Effector CD4-positive, alpha-beta T cell (primary cell): ENCODE measurements at regions not wholly inside any gene's neighbourhood (a gene's known extent, or its start where the extent isn't known, plus 50 kb on each side); places are given as distances from the start of the nearest gene placed in this dataset.

Source experiments
- DNase-seq: peaks from one replicate; pipeline ENCODE4 v3.0.0-alpha.2; 2020

DNA sequence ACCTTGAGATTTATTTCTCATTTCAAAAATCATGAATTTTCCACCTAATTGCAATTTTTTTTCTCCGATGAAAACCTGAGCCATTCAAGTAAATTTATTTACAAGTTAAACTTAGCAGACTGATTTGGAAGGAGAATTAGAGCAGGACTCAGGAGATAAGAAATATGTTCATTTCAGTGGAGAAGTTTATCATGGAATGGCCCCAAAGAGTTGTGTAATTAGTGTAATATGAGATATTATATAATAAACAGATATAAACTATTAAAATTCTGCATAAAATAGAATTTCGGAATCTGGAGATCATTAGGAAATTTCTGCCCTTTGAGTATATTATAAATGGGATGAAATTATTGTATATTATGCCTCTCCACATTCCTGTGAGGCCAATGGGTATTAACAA, 596.8 kb downstream of the QKI start:
- DNase-seq, result no peak

DNA sequence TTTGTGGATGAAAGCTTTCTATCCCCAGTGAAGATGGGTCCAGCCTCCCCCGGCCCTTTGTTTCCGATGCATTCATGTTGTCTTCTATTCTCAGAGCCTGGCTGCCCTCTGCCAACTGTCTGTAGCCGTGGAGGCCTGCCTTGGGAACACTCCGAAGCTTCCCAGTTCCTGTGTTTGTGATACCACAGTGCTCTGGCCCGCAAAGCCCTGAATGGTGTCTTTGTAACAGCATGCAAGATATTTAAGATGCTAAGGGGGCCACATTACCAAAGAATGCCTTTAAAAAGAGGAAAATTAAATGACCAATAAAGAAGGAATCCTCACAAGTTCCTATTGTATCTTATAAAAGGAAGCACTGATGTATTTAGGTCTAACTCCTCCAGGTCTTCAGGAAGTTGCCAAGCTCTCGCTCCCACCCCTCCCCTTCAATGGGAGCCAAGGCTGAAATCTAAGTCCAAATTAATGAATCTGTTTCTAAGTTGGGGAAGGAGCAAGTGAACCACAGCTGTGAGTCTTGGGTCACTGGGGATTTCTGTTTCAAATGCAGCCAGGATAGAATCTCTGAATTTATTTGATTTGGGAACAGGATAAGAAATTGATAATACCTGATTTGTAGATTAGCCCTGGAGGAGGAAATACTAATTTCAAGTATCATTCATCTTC, 596.1 kb downstream of the QKI start:
- no peak for DNase-seq

DNA sequence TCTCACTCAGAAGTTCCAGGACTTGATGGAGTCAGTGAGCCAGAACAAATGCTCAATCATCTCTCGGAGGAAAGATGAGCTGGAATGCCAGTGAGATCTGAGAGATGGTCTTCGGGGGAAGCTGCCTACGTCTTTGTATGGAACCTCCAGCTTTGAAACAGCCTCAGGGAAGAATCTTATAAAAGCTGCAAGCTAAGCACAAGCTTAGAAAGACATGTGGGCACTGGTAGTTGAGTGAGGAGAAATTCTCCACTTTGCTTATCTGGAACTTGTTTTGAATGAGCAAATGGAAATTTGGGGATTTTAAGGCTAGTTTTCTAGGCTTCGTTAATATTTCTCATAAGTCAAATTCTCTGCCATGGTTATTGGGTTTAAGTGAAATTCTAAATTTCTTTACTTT, 594.4 kb downstream of the QKI start:
- DNase-seq, result no peak

DNA sequence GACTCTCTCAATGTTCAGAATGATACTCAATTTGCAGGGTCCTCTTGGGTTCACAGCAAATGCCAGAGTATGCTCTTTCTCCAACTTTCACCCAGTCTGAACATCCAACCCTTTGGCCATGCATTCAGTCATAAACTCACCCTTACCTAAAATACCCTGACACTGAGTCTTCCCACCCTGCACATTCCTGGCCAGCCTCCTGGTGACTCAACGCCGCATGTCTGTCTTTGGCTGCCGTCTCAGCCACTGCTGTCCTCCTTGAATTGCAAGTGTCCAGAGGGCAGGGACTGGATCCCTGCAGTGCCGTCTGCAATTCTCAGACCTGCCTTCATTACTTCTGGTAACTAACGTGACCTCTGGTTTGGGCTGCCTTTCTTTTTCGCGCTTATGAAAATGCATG, 593.4 kb downstream of the QKI start:
- no peak for DNase-seq

DNA sequence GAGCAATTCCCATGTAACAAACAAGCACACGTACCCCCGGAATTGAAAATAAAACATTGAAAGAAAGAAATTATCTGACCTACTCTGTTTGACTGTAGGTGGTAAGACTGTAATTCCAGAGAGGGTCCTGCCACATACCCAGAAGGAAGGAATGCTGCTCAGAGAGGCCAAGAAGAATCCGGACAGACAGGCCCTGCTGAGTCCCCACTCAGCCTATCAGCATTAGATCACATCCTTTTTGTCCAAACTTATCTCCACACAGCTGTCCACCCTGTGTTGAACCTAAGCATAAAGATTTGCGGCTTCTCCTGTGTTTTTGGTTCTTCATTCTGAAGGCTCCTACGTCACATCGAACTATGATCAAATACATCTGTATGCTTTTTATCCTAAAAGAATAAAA, 591.9 kb downstream of the QKI start:
- no peak for DNase-seq

DNA sequence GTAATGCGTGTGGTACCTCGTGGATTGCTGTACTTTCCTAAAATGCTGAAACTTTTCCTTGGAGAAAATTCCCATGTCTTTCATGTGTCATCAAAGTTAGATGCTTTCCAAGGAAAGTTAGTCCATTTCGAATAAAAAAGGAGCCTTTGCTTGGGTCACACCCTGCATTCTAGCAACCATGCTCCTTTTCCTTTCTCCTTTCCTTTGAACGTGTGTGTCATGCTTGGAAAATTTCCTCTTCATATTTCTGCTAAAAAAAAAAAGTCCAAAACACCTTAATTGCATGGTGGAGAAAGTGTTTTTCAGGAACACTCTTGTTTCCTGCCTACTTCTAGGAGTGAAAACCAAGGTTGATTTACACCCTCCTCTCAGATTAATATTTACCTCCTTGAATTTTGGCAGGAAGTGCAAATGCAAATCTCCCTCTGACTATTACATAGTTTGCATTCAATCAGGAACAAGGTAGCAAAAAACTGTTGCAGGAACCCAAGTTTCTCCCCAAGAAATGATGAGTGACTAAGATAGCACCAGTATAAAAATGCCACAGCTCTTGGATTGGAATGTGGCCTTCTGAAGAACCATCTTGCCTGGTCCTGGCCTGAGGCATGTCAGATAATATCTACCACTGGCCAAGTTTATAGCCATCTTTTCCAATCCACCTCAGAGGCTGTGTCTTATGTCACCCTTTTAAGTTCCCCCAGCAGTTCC, 590.6 kb downstream of the QKI start:
- no peak for DNase-seq

DNA sequence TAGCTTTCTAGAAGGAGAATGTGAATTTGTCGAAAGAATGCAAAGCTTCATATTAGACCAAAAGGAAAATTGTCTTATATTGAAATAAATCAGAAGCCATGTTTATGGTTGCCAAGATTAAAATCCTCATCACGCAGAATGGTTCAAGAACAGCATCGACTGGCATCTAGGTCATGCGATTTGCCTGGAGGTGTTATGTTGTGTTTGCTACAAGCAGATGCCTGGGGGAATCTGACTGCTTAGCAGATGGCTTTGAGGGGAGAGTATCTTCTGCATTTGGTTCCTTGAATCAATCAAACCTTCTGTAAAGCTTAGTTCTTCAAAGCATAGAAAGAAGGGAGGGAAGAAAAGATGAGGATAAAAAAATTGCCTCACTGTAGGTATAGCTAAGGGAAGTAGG, 585.8 kb downstream of the QKI start:
- no peak for DNase-seq

DNA sequence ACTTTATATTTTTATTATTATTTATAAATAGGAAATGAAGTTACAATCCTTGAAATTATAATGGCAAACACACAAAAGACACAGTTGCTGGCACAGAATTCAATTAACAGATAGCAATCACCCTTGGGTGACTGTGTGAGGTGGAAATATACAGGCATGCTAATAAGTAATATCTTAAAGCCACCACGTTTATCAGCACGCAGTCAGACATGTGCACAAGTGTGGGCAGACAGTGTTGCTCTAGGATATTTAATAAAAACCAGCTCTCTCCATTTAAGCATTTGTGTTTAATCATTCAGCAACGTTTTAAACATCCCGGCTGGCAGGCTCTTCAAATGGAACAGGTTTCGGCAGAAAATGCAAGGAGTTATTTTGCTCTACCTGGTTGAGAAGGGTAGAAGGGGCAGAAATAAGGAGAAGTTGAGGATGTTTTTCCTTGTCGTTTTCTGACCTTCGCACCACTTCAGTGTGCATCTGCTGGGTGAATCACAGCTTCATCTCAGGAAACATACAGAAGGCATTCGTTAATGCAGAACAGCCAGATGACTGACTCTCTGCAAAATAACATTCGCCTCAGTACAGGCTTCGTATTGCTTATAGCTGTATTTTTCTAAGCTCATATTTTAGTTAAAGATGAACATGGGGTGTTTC, 585.1 kb downstream of the QKI start:
- DNase-seq, result no peak

DNA sequence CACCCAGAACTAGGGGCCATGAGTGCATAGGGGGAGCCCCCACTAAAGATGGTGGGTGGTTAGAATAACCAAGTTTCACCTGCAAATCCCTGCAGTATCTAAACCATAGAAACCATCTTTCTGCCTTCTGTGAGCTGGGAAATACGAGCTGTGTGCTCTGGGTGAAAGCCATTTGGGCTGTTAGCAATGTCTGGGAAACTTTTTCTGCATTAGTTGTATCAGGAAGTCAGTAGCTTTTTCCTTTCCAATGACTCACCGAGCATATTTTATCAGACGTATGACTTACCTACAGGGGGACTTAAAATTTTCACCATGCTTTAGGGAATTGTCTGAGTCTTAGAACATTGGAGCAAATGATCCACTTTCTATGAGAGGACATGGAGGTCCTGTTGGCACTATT, 584.0 kb downstream of the QKI start:
- no peak for DNase-seq

DNA sequence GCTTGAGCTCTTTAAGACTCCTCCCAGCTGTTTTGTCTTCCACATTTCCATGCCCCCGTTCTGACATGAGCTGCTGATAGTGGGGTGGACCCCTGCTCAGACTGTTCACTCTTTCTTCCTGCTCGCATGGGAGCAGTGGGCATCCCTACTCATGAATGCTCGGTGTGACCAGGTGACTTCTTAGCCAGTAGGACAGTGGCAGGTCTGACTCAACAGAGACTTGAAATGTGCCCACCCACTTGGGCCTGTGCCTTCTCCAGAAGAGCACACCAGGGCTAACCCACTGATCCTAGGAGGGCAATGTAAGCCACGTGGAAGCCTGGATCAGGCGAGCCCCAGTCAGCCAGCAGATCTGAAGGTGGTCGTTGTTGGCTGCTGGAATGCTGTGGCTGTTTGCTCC, 582.0 kb downstream of the QKI start:
- no peak for DNase-seq

DNA sequence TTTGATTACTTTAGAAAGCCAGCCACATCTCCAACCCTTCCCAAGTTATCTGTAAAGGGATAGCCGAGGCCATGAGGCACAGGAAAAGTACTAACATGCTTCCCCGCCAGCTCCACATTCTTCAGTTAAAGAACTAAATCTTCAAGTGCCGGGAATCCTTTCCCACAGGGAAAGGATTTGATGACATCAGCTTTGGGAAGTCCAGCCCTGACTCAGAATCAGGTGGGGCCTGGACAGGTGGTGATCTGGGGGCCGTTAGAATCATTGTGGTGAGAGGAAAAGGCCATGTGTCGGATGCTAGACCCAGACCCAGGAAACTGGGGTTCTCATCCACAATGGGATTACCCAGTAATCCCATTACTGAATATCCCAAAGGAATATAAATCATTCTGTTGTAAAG, 580.0 kb downstream of the QKI start:
- DNase-seq, result no peak

DNA sequence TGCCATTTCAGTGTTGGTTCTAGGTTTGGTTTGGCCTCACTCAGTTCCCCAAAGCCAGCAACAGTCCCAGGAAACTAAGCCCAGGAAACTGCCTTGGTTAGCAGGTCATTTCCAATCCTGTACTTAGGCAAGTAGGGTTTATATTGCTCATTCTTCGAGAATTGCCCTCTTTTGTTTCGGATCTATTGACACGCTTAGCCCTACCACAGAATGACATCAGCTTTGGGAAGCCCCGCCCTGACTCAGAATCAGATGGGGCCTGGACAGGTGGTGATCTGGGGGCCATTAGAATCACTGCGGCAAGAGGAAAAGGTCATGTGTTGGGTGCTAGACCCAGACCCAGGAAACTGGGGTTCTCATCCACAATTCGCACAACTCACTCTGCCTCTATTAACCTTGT, 578.2 kb downstream of the QKI start:
- DNase-seq, result no peak

DNA sequence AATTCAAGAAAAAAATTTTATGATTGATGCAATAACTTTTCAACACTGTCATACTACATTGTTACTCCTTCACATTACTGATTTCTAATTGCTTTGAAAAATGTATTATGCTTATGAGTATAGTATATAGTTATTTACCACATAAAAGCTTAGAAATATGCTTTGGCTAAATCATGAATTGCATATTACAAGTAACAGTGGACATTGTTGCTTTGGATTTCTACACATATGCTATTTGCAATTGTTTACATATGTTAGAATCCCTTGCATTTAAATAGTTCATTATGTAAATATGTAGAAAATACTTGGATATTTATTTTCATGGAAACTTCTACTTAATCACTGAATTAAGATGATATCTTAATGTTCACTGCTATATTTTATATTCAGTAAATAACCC, 577.5 kb downstream of the QKI start:
- DNase-seq, result no peak

DNA sequence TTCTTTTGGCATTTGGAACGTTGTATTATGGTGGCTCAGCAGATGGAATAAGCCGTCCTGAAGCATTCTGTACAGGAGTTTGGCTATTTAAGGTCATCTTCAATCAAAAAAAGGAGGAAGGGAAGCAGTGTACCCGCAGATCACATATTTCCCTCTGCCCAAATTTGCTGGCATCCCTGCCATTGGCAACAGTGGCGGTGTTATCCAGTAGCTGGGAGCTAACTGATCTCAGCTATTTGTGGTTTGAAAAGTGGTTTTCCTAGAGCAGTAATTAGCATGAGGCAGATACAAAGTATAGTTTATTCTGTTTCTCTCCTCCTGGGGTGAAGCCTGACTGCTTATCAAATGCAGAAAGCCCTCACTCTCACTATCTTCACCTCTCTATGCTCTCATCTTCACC, 576.8 kb downstream of the QKI start:
- no peak for DNase-seq

DNA sequence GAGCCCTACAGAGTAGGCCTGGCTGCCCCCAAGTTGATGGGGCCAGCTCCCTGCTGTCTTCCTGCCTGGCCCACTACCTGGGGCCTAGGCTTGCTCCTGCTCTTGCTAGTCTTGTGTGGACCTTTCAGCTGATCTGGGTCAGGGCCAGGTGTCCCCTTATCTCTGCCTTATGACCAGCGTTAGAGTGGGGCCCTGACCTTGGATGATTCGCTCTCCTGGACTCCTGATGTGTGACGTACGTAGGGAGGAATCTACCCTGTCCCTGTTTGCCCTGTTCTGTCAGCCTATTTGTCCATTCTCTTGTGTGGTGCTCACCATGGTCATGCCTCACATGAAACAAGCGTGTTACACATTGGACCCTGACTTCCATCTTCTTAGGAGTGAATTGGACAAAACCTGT, 571.8 kb downstream of the QKI start:
- no peak for DNase-seq

DNA sequence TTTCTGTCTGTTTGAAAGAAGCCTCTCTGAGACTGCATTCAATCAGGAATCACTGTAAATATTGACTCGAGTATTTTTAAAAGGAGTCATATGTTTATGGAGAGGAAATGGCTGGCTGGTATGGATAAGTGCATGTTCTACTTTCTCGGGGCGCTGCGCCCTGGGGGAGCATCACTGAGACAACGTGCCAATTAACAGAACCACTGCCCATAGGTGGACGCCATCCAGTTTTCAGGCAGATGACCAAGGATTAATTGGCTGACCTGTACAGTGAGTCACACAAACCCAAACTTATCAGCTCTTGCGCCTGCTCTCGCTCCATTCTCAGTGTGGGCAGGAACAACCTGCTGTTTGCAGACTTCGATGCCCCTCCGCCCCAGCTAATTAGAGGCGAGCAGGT, 571.2 kb downstream of the QKI start:
- DNase-seq, result no peak

DNA sequence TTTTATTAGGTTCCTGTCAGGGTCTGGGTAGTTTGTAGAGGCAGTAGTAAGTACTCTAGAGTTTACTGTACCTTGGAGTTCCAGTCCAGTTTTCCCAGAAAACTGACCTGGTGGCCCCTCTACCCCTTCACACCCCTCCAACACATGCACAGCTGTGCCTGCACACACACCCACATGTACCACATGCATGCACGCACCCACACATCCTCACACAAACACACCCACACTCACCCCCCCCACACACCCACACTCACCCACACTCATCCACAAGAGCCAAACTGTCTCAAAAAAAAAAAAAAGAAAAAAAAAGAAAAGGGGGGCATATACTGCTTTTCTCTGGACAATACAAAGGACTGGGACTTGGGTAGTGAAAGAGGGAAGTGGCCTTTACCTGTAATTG, 570.5 kb downstream of the QKI start:
- DNase-seq, result no peak

DNA sequence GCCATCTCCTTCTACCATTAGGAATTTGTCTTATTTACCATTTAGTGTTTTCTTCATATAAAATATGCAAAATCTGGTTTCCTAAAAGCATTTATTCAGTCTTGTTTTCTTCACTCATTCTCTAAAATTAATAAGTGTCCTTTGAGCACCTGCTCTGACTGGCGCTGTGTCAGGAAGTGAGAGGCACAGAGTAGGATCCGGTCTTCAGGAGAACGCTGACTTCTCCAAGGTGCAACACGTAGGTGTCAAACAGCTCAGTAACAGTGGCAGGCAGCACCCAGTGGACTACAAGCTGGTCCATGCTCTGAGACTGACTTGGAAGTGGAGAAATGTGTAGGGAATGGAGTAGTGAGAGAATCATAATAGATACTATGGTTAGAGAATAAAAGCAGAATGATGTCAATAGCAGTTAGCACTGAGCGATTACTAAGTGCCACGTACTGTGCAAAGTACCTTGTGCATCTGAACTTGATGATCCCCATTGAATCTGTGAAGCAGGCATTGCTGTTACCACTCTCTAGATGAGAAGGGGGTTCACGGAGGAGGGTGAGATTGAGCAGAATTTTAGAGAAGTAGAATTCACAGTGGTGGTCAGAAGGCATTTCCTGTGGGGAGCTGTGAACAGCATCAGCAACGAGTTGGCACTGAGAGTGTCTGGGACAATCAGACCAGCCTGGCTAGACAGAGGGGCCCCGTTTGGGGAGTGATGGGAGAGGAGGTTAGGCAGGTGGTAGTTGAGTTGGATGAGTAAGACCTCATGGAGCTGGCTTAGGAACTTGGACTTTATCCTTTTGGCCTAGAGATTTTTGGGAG, 569.8 kb downstream of the QKI start:
- no peak for DNase-seq

DNA sequence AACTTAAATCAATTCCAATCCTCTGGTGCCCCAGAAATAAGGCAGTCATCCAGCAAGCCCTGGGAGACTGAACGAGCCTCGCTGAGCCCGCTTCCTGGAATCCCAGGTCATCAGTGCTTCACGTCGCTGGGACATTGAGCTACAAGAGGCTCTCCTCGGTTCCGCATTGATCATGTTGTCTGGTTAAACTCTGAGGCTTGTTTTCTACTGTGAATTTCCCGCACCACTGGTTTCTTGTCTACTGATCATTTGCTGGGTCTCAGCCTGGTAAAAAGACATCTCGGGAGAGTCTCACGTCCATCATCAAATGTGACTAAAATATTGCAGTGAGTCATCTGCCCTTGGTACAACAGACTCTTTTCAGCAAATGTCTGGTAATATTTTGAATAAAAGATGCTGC, 569.2 kb downstream of the QKI start:
- no peak for DNase-seq

DNA sequence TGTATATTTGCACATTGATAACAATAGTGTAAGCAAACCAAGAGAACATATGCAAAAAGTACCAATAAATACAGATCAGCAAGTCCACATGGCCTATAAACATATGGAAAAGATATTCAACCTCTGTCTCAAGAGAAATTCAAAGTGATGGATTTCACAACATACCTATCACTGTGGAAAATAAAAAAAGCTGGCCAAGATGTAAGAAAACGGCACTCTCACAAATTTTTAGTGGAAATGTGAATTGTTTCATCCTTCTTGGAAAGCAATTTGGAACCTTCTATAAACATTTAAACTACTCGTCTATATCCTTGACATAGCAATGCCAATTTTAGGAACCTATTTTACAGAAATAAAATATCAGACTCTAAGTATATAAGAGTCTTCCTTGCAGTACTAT, 559.8 kb downstream of the QKI start:
- DNase-seq, result no peak

DNA sequence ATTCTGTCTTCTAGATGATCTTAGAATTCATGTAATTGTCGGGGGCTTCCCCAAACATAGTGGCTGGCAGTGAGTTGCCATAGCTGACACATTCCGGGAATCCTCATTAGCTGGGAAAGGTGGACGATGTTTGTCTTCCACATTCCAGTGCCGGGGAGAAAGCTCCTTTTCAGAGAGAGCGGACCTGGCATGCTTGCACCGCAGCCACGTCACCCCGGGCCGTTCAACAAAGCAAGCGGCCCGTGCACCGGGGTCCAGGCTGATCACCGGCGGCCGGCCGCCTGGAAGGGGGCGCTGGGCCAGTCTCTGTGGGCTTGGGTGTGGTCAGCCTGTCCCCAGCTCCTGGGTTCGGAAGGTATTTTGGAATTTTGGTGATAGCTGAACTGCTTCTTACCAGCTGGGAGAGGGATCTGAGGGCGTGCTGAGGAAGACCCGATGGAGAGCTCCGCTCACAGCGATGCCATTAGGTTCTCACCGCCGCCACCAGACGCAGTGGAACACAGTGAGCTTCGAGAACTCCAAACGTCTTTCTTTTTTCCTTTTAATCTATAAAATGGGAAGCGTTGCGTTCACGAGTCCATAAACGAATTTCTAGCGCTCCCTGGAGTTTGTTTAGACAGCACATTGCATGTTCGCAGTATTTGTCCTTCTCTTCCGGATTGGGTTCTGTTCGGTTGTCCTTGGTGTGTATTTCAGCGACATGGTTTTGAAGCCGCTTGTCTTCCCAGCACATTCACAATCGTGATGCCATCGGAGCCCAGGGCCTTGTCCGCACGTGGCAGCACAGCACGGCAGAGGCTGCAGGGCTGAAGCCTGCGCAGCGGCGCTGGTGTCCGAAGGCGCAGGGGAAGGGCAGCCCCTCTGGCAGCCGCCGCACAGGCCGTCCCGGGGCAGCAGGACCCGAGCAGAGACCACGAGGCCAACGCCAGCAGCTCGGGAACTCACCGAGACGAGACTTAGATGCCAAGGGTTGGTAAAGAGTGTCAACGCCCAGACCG, 557.6 kb downstream of the QKI start:
- DNase-seq, result no peak

DNA sequence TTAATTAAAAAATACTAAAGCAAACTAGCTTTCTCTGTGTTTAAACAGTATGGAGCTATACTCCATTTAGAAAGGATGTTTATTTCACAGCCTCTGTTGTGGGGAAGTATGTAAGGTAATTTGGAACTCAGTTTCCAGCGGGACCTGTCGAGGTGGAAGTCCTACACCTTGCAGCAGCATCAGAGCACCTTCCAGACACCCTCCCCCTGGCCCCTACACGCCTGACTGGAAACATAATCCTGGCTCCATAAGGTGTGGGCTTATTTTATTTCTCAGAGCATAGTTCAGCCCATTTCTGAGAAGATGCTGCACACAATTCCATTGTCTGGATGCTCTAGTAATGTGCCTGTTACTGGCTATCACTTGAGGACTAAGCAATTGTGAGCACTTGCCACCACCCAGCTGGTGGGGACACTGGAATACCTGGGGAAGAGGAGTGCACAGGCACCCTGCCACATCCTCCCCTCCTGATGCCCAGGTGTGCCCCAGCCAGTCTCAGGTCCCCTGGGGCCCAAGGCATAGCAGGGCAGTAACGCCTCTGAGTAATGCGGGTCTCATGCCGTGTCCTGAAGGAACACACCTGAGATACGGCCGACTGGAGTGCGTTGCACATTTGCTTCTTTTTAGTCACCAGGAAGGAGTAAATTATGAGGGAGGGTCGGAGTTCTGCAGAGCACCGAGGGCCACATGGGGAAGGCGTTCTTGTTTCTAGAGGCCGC, 556.5 kb downstream of the QKI start:
- DNase-seq, result no peak
